ENCODE measurements at regions not wholly inside any gene's neighbourhood (a gene's known extent, or its start where the extent isn't known, plus 50 kb on each side); places are given as distances from the start of the nearest gene placed in this dataset.

- Histone ChIP-seq H3K9ac (no peak overlapping the region), H3K4me2 (no peak overlapping the region), H3K4me3 (no peak overlapping the region), H3K36me3 (no peaks in the 10 kb centered on the region), H3K9me3 (ENCODE audit: low read depth) (peaks cover 3% of the 10 kb centered on the region), H3K4me1 (peaks cover 8% of the 10 kb centered on the region), H2AFZ (replicated peaks) (no peak overlapping the region), H3K27ac (no peak overlapping the region), H3K79me2 (ENCODE audit: low read depth) (no peaks in the 10 kb centered on the region), H3K27me3 (no peaks in the 10 kb centered on the region), H4K20me1 (ENCODE audit: low read depth) (no peaks in the 10 kb centered on the region), H3F3A (ENCODE audit: low read depth) (no peaks in the 10 kb centered on the region)
- TF ChIP-seq EZH2 (IDR thresholded peaks at IDR 0.05): no peak
- no peak for TF ChIP-seq CTCF (IDR thresholded peaks at IDR 0.05)
- no peak for TF ChIP-seq EZH2phosphoT487 (IDR thresholded peaks at IDR 0.05)
- H3K27ac Mint-ChIP-seq: no peak overlapping the region
- H3K4me1 Mint-ChIP-seq: no peaks in the 10 kb centered on the region
- peaks cover 4% of the 10 kb centered on the region for H3K27me3 Mint-ChIP-seq (ENCODE audit: insufficient read depth, low read depth)
- peaks cover 4% of the 10 kb centered on the region for H3K9me3 Mint-ChIP-seq
- H3K36me3 Mint-ChIP-seq: no peaks in the 10 kb centered on the region
- no peak for DNase-seq (ENCODE audit: low spot score)
- H3K4me3 Mint-ChIP-seq: no peak overlapping the region
Observed at GRCh38 chr6:155850408-155850841, 394.8 kb upstream of the NOX3 start.

- Histone ChIP-seq H3K9me3 (ENCODE audit: low read depth) (peaks cover 6% of the 10 kb centered on the region), H3K4me3 (no peak overlapping the region), H3K9ac (no peak overlapping the region), H3K79me2 (ENCODE audit: low read depth) (no peaks in the 10 kb centered on the region), H4K20me1 (ENCODE audit: low read depth) (no peaks in the 10 kb centered on the region), H3K27ac (no peak overlapping the region), H3K36me3 (no peaks in the 10 kb centered on the region), H3K4me2 (no peak overlapping the region), H3F3A (ENCODE audit: low read depth) (no peaks in the 10 kb centered on the region), H2AFZ (replicated peaks) (no peak overlapping the region), H3K27me3 (no peaks in the 10 kb centered on the region), H3K4me1 (peaks cover 2% of the 10 kb centered on the region)
- no peak for TF ChIP-seq CTCF (IDR thresholded peaks at IDR 0.05)
- no peak for TF ChIP-seq EZH2phosphoT487 (IDR thresholded peaks at IDR 0.05)
- TF ChIP-seq EZH2 (IDR thresholded peaks at IDR 0.05): no peak
- no peak for DNase-seq (ENCODE audit: low spot score)
- Mint-ChIP-seq H3K27me3 (ENCODE audit: insufficient read depth, low read depth) (no peaks in the 10 kb centered on the region), H3K4me3 (no peak overlapping the region), H3K27ac (no peak overlapping the region), H3K36me3 (no peaks in the 10 kb centered on the region), H3K4me1 (no peaks in the 10 kb centered on the region), H3K9me3 (peaks cover 12% of the 10 kb centered on the region)
Observed at GRCh38 chr6:155847711-155848110, 392.1 kb upstream of the NOX3 start.

- Histone ChIP-seq H3K4me3 (no peak overlapping the region), H3K4me2 (no peak overlapping the region), H2AFZ (replicated peaks) (no peak overlapping the region), H3F3A (ENCODE audit: low read depth) (no peaks in the 10 kb centered on the region), H3K9me3 (ENCODE audit: low read depth) (no peaks in the 10 kb centered on the region), H3K36me3 (no peaks in the 10 kb centered on the region), H3K27me3 (no peaks in the 10 kb centered on the region), H3K79me2 (ENCODE audit: low read depth) (no peaks in the 10 kb centered on the region), H4K20me1 (ENCODE audit: low read depth) (no peaks in the 10 kb centered on the region), H3K9ac (no peak overlapping the region), H3K27ac (no peak overlapping the region), H3K4me1 (no peaks in the 10 kb centered on the region)
- no peak overlapping the region for H3K27ac Mint-ChIP-seq
- peaks cover 4% of the 10 kb centered on the region for H3K4me1 Mint-ChIP-seq
- TF ChIP-seq EZH2phosphoT487 (IDR thresholded peaks at IDR 0.05) (no peak), EZH2 (IDR thresholded peaks at IDR 0.05) (no peak), CTCF (IDR thresholded peaks at IDR 0.05) (no peak)
- no peaks in the 10 kb centered on the region for H3K9me3 Mint-ChIP-seq
- H3K4me3 Mint-ChIP-seq: no peak overlapping the region
- H3K36me3 Mint-ChIP-seq: no peaks in the 10 kb centered on the region
- H3K27me3 Mint-ChIP-seq (ENCODE audit: insufficient read depth, low read depth): no peaks in the 10 kb centered on the region
- no peak for DNase-seq (ENCODE audit: low spot score)
Observed at GRCh38 chr6:155837474-155837873, 381.8 kb upstream of the NOX3 start.

All from neural progenitor cell (in vitro differentiated cells).